Type B pancreatic cell (in vitro differentiated cells): ENCODE measurements at regions not wholly inside any gene's neighbourhood (a gene's known extent, or its start where the extent isn't known, plus 50 kb on each side); places are given as distances from the start of the nearest gene placed in this dataset.

Experiments
- DNase-seq: peaks from one replicate; pipeline ENCODE4 v3.0.0; 2021; ENCODE audit warnings: mixed read lengths; ENCODE audit not compliant: unreplicated experiment; ENCODE audit errors: extremely low spot score
- H3K27ac Mint-ChIP-seq: 2 replicates; pipeline ENCODE4 v1.8.0; 2021; ENCODE audit warnings: mild to moderate bottlenecking, mixed read lengths
- H3K27me3 Mint-ChIP-seq: 2 replicates; pipeline ENCODE4 v1.8.0; 2021; ENCODE audit warnings: mixed read lengths
- H3K36me3 Mint-ChIP-seq: 2 replicates; pipeline ENCODE4 v1.8.0; 2021; ENCODE audit warnings: mixed read lengths
- H3K4me1 Mint-ChIP-seq: one replicate; pipeline ENCODE4 v1.8.0; 2021; ENCODE audit warnings: mixed read lengths; ENCODE audit not compliant: unreplicated experiment
- H3K4me3 Mint-ChIP-seq: 2 replicates; pipeline ENCODE4 v1.8.0; 2021; ENCODE audit warnings: mild to moderate bottlenecking, mixed read lengths
- H3K9me3 Mint-ChIP-seq: 2 replicates; pipeline ENCODE4 v1.8.0; 2021; ENCODE audit warnings: mixed read lengths
- TF ChIP-seq, protein P1 (sequence below): fragments of 200-600 bp; sonication (generic); conservative IDR thresholded peaks from 2 replicates; pipeline ENCODE4 v1.5.0; 2021; ENCODE audit warnings: antibody characterized with exemption, mild to moderate bottlenecking

DNA sequence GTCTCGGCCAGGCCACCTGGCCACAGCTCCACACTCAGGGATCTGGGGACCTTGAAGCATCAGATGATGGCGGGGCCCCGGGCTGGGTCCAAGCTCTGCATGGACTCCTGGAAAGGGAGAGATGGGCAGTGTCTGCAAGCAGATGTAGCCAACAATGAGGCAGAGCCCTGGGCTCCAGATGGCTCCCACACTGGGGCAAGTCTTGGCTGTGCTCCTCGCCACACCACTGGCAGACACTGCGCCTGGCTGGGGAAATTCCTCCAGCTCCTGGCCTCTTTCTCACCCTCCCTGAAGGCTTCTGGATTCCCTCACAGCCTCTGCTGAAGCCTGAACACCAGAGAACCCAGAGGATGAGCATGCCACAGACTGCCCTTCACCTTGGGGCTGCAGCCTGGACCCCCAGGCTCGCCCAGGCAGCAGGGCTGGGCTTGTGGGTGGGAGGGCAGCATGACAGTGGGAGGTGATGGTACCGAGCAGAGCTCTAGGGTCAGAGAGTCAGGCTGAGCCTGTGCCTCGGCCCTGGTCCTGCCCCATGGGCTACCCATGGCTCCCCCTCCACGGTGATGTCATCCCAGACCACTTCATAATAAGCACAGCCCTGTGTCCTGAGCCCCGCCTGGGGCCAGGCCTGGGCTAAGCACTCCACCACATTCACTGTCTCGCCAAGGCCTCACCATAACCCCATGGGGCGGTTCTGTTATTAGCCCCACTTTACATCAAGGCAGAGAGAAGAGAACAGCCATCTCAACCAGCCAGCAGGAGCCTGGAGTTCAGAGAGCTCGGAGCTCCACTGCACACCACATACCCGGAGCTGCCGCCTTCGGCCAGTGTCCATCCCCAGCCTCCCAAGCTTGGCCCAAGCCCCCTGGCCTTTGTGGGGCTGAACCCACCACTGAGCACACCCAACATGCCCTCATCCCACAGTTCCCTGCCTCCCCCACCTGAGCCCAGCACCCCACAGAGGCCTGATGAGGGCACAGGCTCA is 62.2 kb upstream of the ADAMTS2 start:
- DNase-seq: peak; percentile 67
- no peaks in the 10 kb centered on the region for H3K9me3 Mint-ChIP-seq

DNA sequence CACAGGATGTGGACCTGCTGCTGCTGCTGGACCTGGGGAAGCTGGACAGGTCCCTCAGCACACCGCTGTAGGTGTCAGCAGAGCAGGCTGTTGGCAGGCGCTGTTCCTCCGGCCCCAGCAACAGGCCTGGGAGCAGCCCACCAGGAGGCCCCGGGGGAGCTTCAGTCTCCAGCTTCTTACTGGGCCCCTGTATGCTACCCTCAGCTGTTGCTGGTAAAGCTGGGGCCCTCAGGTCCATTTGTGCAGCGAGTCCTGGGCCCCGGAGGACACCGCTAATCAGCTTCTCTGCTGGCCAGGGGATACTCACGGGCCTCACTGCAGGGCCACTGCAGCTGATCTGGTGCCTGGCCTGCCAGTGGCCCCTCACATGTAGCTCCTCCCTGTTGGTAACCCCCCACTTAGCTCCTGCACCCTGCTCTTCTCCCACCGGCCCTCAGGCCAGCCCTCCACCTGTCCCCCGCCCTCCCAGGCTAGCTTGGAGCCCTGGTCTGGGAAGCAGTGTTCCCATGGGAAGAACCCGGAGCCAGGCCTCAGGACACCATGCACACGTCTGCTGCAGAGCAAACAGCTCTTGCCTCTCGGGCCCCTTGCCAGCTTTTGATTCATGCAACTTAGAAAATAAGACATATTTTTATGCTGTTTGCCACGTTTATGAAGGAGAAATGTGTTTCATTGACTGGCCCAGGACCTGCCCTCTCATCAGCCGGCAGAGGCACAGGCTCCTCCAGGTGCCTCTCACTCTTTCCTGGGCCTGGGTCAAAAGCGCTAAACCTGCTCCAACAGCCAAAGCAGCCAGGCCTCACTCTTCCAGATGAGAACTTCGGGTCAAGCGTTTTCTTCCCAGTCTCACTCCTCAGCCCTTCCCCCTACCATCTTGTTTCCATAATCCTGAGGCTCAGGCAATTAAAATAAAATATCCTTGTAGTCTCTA is 61.0 kb upstream of the ADAMTS2 start:
- TF ChIP-seq, protein P1, sequence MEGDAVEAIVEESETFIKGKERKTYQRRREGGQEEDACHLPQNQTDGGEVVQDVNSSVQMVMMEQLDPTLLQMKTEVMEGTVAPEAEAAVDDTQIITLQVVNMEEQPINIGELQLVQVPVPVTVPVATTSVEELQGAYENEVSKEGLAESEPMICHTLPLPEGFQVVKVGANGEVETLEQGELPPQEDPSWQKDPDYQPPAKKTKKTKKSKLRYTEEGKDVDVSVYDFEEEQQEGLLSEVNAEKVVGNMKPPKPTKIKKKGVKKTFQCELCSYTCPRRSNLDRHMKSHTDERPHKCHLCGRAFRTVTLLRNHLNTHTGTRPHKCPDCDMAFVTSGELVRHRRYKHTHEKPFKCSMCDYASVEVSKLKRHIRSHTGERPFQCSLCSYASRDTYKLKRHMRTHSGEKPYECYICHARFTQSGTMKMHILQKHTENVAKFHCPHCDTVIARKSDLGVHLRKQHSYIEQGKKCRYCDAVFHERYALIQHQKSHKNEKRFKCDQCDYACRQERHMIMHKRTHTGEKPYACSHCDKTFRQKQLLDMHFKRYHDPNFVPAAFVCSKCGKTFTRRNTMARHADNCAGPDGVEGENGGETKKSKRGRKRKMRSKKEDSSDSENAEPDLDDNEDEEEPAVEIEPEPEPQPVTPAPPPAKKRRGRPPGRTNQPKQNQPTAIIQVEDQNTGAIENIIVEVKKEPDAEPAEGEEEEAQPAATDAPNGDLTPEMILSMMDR: no peak
- H3K36me3 Mint-ChIP-seq: no peaks in the 10 kb centered on the region
- H3K9me3 Mint-ChIP-seq: no peaks in the 10 kb centered on the region
- H3K4me1 Mint-ChIP-seq: peaks cover 10% of the 10 kb centered on the region
- peaks cover 4% of the 10 kb centered on the region for H3K27me3 Mint-ChIP-seq
- H3K4me3 Mint-ChIP-seq: no peak overlapping the region
- no peak overlapping the region for H3K27ac Mint-ChIP-seq
- peak; percentile 62 for DNase-seq

More for the DNA sequence above, 62.2 kb upstream of the ADAMTS2 start:
- Mint-ChIP-seq H3K4me1 (peaks cover 10% of the 10 kb centered on the region), H3K36me3 (no peaks in the 10 kb centered on the region), H3K27me3 (peaks cover 4% of the 10 kb centered on the region), H3K27ac (no peak overlapping the region), H3K4me3 (no peak overlapping the region)
- TF ChIP-seq, protein P1: no peak

DNA sequence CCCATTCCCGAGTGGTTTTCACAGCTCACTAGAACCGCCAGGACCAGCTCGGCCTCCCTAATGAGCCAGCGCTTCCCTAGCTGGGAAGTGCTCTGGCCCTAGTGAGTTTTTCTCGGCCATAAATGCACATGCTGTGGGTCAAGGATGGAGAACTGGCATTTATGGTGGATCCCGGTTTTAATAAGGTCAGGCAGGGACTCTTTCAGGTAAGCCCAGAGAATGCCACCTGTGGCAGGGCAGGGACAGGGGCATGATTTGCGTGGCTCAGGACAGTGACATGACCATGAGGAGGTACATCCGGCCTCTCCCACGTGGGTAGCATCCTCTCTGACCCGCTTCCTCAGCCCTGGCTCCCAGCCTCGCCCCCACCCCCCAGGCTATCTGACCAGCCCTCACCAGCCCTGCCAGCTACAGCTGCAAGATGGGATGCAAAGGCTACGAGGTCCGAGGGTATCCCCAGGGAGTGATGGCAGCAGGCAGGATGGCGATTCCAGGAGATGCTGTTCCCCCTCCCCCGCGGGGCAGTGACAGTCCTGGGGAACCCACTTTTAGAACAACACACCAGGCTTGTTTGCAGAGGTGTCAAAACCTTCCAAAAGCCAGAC is 60.3 kb upstream of the ADAMTS2 start:
- H3K4me1 Mint-ChIP-seq: peaks cover 10% of the 10 kb centered on the region
- TF ChIP-seq, protein P1: no peak
- H3K4me3 Mint-ChIP-seq: no peak overlapping the region
- H3K27me3 Mint-ChIP-seq: peaks cover 4% of the 10 kb centered on the region
- DNase-seq: peak; percentile 59
- no peaks in the 10 kb centered on the region for H3K9me3 Mint-ChIP-seq
- no peak overlapping the region for H3K27ac Mint-ChIP-seq
- peaks cover 3% of the 10 kb centered on the region for H3K36me3 Mint-ChIP-seq

DNA sequence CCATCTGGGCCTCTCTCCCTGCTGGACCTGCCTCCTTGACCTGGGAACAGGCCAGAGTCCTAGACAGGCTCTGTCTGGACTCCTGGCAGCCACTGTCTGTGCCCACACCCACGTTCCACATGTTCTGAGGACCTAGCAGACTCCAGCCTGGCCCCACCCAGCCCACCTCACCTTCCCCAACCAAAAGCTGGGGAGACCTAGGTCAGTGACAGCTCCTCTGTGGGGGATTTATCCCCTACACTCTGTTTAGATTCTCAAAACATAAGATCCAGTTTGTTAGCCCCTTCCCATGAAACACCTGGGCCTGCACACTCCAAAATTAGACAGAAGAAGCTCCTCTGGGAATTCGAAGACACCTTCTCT is 59.8 kb upstream of the ADAMTS2 start:
- peak; percentile 39 for DNase-seq
- H3K27ac Mint-ChIP-seq: no peak overlapping the region
- no peaks in the 10 kb centered on the region for H3K9me3 Mint-ChIP-seq
- H3K36me3 Mint-ChIP-seq: peaks cover 3% of the 10 kb centered on the region
- H3K27me3 Mint-ChIP-seq: peaks cover 4% of the 10 kb centered on the region
- H3K4me1 Mint-ChIP-seq: peaks cover 10% of the 10 kb centered on the region
- H3K4me3 Mint-ChIP-seq: no peak overlapping the region
- TF ChIP-seq, protein P1: no peak

DNA sequence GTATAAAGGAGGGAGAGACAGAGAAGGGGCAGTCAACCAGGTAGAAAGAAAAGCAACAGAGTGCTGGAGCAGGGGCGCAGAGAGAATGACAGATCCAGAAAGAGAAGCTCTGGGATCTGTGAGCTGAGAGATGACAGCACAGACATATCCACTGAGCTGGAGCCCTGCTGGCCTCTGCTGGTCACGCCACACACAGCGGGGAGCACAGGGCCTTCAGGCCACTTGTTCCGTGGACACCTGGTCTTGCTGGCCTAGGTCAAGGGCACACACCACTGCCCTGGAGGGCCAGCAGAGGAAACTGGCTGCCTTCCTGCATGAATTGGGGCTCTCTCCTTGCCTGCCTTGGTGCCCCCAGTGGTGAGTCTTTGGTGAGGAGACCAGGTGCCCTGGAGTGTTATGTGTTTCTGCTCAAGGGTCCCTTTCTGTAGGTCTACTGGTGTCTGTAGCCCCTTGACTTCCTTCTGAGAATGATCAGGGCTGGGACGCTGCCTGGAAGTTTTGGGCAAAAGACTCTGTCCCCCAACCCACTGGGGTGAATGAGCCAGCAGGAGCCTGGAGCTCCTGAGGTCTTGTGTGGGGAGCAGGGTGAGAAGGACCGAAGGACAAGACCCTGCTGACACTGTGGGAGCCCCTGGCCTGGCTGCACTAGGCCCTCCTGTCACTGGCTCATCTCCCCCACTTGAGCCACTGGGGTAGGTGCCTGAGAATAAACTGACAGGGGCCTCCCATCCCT is 59.2 kb upstream of the ADAMTS2 start:
- peaks cover 4% of the 10 kb centered on the region for H3K27me3 Mint-ChIP-seq
- H3K4me3 Mint-ChIP-seq: no peak overlapping the region
- peak; percentile 51 for DNase-seq
- H3K4me1 Mint-ChIP-seq: peaks cover 10% of the 10 kb centered on the region
- H3K9me3 Mint-ChIP-seq: peaks cover 5% of the 10 kb centered on the region
- TF ChIP-seq, protein P1: peak; percentile 30
- H3K36me3 Mint-ChIP-seq: peaks cover 3% of the 10 kb centered on the region
- no peak overlapping the region for H3K27ac Mint-ChIP-seq
